GM19372 (cell line): ENCODE measurements at regions not wholly inside any gene's neighbourhood (a gene's known extent, or its start where the extent isn't known, plus 50 kb on each side); places are given as distances from the start of the nearest gene placed in this dataset.

Experiments
- ATAC-seq: cut with Tn5 transposase; IDR thresholded peaks from one replicate; pipeline ENCODE4 v1.9.1; 2021; ENCODE audit warnings: mild to moderate bottlenecking, low read depth, moderate library complexity; ENCODE audit not compliant: unreplicated experiment

GRCh38 chrX:113548308-113549015, 707.8 kb upstream of the AMOT start:
- no peak for ATAC-seq

DNA sequence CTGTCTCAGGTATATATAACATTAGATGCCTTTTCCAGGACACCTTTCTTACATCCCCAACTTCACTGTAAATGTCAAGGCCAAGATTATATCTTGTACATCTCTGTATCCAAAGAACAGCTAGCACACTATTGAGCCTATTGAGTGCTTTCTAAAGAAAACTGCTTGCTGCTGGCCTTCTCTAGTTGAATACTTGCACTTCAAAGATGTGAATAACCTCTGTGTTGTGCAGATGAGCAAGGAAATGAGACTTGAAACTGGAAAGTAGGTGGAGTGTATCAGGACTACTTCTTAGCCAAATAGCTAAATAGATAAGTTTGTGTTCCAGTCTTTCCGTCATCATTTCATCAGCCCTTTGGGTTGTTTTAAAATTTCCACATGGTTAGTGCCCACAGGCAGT, 704.4 kb upstream of the AMOT start:
- no peak for ATAC-seq

GRCh38 chrX:113539599-113540356, 699.1 kb upstream of the AMOT start:
- no peak for ATAC-seq

GRCh38 chrX:113529426-113530013, 688.9 kb upstream of the AMOT start:
- ATAC-seq = no peak

- ATAC-seq = peak; percentile 99
Measured at GRCh38 chrX:113522814-113523213, 682.2 kb upstream of the AMOT start.

DNA sequence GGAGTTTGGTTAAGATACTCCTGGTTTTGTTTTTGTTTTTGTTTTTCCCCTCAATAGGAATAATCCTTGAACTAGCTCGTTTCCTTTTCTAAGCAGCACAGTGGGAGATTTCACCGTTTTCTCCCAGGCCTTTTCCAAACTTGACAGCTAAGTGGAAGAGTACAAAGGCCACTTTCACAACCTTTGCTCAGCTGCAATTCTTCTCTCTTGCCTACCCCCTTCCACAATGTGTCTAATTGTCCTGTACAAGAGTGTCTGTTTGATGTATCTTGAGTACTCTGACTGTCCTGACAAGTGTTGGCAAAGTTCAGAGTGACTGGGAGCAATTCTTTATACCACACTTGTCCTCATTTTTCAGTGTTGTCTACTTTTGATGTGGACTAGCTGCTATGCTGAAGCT, 674.3 kb upstream of the AMOT start:
- ATAC-seq = no peak

DNA sequence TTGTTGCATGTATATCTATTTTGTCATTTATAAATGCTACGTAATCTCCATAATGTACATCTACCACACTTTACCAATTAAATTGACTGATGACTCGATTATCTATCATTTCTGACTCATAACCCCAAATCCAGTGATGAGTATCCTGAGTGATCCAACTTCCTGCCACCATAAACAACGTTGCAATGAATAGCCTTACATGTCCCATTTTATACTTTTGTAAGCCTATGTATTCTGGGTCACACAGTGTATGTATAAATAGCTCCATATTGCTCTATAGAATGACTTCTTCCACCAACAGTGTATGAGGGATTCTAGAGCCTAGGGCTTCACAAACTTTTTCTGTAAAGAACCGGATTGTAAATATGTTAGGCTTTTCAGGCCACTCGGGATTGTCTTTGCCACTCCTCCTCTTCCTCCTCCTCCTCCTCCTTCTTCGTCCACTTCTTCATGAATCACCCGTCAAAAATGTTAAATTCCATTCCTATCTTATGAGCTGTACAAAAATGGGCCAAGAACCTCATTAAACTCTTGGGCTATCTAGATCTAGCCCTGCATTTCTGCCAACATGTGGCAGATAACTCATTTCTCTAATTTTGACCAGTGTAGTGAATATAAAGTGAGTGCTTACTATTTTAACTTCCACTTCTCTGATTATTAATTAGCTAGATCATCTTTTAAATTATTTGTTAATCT, 672.2 kb upstream of the AMOT start:
- no peak for ATAC-seq

DNA sequence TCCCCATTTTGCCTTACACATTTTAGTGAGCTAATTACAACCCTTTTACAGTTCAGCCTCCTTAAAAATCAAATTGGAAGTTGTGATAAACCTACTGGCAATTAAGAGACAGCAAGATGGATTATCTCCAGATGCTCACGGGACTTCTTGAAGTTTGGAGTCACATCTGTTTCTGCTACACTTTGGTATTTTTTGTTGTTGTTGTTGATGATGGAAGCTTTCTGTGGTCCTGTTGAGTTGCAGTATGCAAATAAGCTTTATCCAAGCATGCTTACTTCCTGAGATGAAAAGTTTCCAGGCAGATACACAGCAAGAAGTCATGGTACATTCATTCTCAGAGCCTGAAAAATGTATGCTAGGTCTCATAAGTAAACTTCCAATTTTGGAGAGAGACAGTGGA, 670.0 kb upstream of the AMOT start:
- ATAC-seq = no peak

DNA sequence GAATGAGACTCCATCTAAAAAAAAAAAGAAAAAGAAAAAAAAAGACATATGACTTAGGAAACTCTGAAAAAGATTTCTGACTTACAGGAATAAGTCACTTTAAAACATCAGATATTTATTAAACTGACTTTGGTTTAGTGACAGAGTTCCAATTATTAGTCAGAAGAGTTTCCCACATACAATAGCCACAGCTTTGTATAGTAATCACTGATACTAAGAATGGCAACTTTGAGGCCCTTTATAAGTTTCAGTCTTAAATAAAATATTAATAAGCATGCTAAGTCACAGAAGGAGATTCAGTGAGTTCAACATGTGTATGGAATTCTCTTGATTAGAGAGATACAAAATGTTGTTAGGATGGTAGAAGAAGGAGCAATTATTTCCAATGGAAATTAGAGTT, 652.3 kb upstream of the AMOT start:
- ATAC-seq = no peak

GRCh38 chrX:113473418-113473817, 632.8 kb upstream of the AMOT start:
- ATAC-seq = peak; percentile 50

DNA sequence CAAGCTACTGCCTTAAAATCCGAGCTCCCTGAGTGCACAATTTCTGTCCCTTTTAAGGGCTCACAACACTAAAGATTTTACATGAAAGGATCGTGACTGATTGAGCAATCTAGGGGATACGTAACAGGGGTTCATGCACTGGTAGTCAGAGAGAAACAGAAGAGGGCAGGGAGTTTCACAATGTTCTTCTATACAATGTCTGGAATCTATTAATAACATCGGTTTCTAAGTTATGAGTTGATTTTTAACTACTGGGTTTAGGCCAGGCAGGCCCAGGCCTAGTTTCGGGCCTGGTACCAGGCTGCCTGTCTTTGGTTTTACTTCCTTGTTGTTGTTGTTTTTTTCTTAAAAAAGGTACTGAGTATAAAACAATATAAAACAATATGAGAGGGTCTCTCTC, 632.4 kb upstream of the AMOT start:
- peak; percentile 66 for ATAC-seq

DNA sequence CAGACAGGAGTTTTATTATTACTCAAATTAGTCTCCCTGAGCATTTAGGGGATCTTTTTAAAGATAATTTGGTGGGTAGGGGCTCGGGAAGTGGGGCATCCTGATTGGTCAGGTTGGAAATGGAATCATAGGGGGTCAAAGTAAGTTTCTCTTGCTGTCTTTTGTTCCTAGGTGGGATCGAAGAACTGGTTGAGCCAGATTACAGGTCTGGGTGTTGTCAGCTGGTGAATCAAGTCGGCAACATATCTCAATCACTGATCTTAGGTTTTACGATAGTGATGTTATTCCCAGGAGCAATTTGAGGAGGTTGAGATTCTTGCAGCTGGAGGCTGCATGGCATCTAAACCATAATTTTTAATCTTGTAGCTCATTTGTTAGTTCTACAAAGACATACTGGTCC, 629.5 kb upstream of the AMOT start:
- no peak for ATAC-seq

DNA sequence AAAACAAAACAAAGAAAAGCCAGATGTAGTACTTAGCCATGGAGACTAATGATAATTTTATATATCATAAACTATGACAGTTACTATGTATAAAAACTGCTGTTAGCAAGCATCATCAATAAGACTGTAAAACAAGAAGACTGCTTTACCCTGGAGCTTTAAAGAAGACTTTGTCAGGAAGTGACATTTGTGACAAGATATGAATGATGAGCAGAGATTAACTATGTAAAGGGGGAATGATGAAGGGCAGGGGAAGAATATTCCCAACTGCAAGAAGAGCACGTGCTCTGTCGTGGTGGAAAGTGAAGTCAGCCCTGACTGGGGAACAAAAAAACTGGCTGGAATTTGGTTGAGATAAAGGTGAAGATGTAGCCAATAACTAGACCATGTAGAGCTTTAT, 617.1 kb upstream of the AMOT start:
- no peak for ATAC-seq

DNA sequence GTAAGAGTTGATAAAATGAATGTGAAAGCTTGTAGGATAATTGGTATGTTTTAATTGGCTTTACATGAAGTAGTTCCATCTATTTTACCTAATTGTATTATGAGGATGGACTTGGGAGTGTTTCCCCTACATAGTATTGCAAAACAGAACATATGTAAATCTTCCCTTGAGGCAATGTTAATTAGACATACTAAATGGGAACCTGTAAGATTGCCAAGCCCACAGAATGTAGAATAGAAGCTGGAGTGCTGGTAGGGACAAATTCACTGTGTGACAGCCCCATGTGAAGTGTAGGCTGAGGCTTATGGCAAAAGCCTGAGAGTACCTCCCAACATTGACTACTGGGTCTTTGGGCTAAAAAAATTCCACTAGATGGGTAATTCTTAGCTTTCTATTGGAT, 615.0 kb upstream of the AMOT start:
- ATAC-seq = no peak

DNA sequence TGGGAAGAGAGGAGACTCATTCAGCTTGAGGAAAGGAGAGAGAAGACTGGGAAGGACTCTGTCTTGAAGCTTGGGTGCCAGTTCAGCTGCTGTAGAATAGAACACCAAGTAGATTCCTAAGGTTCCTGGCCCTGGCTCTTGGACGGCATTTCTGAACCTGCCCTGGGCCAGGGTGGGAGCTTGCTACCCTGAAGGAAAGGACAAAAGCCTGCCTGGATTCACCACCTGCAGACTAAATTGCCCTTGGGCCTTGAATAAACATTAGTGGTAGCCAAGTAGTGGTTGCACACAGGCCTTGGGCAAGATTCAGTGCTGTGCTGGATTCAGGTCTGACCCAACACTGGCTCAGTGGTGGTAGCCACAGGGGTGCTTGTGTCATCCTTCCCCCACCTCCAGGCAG, 588.4 kb upstream of the AMOT start:
- ATAC-seq = no peak

DNA sequence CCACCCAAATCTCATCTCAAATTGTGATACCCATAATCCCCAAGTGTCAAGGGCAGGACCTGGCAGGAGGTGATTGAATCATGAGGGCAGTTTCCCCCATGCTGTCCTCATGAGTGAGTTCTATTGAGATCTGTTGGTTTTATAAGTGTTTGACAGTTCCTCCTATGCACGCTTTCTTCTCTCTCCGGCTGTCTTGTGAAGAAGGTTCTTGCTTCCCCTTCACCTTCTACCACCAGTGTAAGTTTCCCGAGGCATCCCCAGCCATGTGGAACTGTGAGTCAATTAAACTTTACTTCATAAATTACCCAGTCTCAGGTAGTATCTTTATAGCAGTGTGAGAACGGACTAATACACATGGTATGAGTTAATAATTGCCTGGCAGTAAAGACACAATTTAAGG, 581.7 kb upstream of the AMOT start:
- no peak for ATAC-seq

DNA sequence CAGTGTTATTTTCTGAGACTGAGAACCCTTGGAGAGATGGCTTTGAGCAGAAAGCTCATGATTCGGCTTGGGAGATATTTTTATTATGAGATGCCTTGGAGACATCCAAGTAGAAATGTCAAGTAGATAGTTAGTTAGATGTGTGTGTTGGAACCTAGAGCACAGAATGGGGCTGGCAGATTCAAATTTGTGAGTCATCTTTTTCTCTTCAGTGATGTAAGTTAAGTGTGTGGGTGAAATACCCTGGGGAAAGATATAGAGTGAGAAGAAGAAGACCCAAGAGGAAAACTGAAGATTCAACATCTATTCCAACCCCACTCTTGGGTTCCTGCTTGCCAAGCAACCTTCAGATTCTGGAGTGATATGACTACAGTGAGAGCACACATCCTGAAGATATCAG, 580.8 kb upstream of the AMOT start:
- no peak for ATAC-seq

- no peak for ATAC-seq
Measured at GRCh38 chrX:113412106-113412505, 571.5 kb upstream of the AMOT start.

DNA sequence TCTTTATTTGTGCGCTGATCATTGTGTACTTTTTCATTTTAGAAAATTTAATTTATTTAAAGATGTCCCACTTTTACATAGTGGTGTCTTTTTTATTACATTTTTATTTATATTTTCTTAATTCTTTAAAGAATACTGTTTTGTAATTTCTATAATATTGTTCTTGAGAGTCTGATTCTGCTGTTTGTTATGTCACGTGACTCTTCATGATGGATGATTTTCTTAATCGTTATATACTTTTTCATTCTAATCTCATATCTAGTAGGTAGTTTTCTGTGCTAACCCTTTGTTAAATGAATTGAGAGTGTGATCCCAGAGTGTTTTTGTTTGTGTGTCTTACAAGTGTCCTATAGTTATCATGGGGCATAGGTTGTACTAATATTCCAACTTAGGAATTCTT, 568.2 kb upstream of the AMOT start:
- ATAC-seq = no peak

GRCh38 chrX:113400193-113400704, 559.6 kb upstream of the AMOT start:
- ATAC-seq = no peak
